Fibroblast of pulmonary artery (primary cell): ENCODE measurements at regions not wholly inside any gene's neighbourhood (a gene's known extent, or its start where the extent isn't known, plus 50 kb on each side); places are given as distances from the start of the nearest gene placed in this dataset.

Source experiments
- DNase-seq: peaks from one replicate; pipeline ENCODE4 v3.0.0-alpha.2; 2010; ENCODE audit warnings: low read depth
- H3K4me3 ChIP-seq: replicated peaks from 2 replicates; pipeline ENCODE4 v1.5.1; 2011; ENCODE audit warnings: low read depth, mild to moderate bottlenecking, control low read depth, low read length, moderate library complexity
- CTCF ChIP-seq: IDR thresholded peaks from 2 replicates; pipeline ENCODE4 v1.5.1; 2011; ENCODE audit warnings: mild to moderate bottlenecking, control low read depth, low read length, inconsistent platforms; ENCODE audit errors: missing control alignments

- no peak overlapping the region for H3K4me3 ChIP-seq
- DNase-seq: no peak
- no peak for TF ChIP-seq CTCF
These were observed 159.1 kb downstream of the RPS29 start for GRCh38 chr14:49427117-49427516.

- DNase-seq: no peak
- no peak overlapping the region for H3K4me3 ChIP-seq
- no peak for TF ChIP-seq CTCF
These were observed 160.3 kb downstream of the RPS29 start for GRCh38 chr14:49425921-49426320.

- DNase-seq: no peak
- H3K4me3 ChIP-seq: no peak overlapping the region
- no peak for TF ChIP-seq CTCF
These were observed 161.5 kb downstream of the RPS29 start for GRCh38 chr14:49424436-49425331.

- no peak for TF ChIP-seq CTCF
- no peak for DNase-seq
These were observed 166.0 kb downstream of the RPS29 start for GRCh38 chr14:49420201-49420600.

GRCh38 chr14:49418789-49419188 lies 167.4 kb downstream of the RPS29 start:
- TF ChIP-seq CTCF: no peak
- H3K4me3 ChIP-seq: no peak overlapping the region
- no peak for DNase-seq

More at GRCh38 chr14:49420201-49420600, 166.0 kb downstream of the RPS29 start:
- no peak overlapping the region for H3K4me3 ChIP-seq

- H3K4me3 ChIP-seq: no peak overlapping the region
- no peak for TF ChIP-seq CTCF
- DNase-seq: no peak
These were observed 168.4 kb downstream of the RPS29 start for GRCh38 chr14:49417790-49418189.
